ENCODE measurements at regions not wholly inside any gene's neighbourhood (a gene's known extent, or its start where the extent isn't known, plus 50 kb on each side); places are given as distances from the start of the nearest gene placed in this dataset.

- TF ChIP-seq CTCF (IDR thresholded peaks at IDR 0.05; ENCODE audit: low read depth, low read length, missing control alignments), result no peak
- no peak for DNase-seq (ENCODE audit: extremely low read depth, low read depth)
- no peak overlapping the region for H3K4me3 ChIP-seq (replicated peaks; ENCODE audit: low read depth, low read length)
Observed at GRCh38 chr16:79893445-79893844, 292.9 kb upstream of the MAF start.

- H3K4me3 ChIP-seq (replicated peaks; ENCODE audit: low read depth, low read length), result no peak overlapping the region
- DNase-seq (ENCODE audit: extremely low read depth, low read depth), result no peak
- TF ChIP-seq CTCF (IDR thresholded peaks at IDR 0.05; ENCODE audit: low read depth, low read length, missing control alignments), result no peak
Observed at GRCh38 chr16:79892278-79892677, 291.7 kb upstream of the MAF start.

- H3K4me3 ChIP-seq (replicated peaks; ENCODE audit: low read depth, low read length), result no peak overlapping the region
- DNase-seq (ENCODE audit: extremely low read depth, low read depth), result no peak
- no peak for TF ChIP-seq CTCF (IDR thresholded peaks at IDR 0.05; ENCODE audit: low read depth, low read length, missing control alignments)
Observed at GRCh38 chr16:79891458-79891857, 290.9 kb upstream of the MAF start.

- H3K4me3 ChIP-seq (replicated peaks; ENCODE audit: low read depth, low read length), result no peak overlapping the region
- TF ChIP-seq CTCF (IDR thresholded peaks at IDR 0.05; ENCODE audit: low read depth, low read length, missing control alignments), result no peak
Observed at GRCh38 chr16:79887541-79888540, 287.3 kb upstream of the MAF start.

GRCh38 chr16:79885320-79885719, 284.8 kb upstream of the MAF start:
- TF ChIP-seq CTCF (IDR thresholded peaks at IDR 0.05; ENCODE audit: low read depth, low read length, missing control alignments), result no peak
- DNase-seq (ENCODE audit: extremely low read depth, low read depth), result no peak
- no peak overlapping the region for H3K4me3 ChIP-seq (replicated peaks; ENCODE audit: low read depth, low read length)

More at GRCh38 chr16:79887541-79888540, 287.3 kb upstream of the MAF start:
- no peak for DNase-seq (ENCODE audit: extremely low read depth, low read depth)

- TF ChIP-seq CTCF (IDR thresholded peaks at IDR 0.05; ENCODE audit: low read depth, low read length, missing control alignments), result no peak
- no peak overlapping the region for H3K4me3 ChIP-seq (replicated peaks; ENCODE audit: low read depth, low read length)
- DNase-seq (ENCODE audit: extremely low read depth, low read depth), result no peak
Observed at GRCh38 chr16:79883494-79883893, 283.0 kb upstream of the MAF start.
